Peyer's patch (tissue), 4 donors: ENCODE measurements at regions not wholly inside any gene's neighbourhood (a gene's known extent, or its start where the extent isn't known, plus 50 kb on each side); places are given as distances from the start of the nearest gene placed in this dataset.
"Not testable (repeated sequence)": the region's sequence is repeated elsewhere in the genome, so short reads cannot be mapped to it uniquely, and the experiment has no call there.

Experiments
- POLR2A ChIP-seq, 2 donors: fragments of 450-650 bp; IDR thresholded peaks; one replicate each; pipeline ENCODE4 v1.5.1; 2017; ENCODE audit warnings: antibody characterized with exemption in 2 of 2, mild to moderate bottlenecking in 2 of 2, moderate library complexity in 2 of 2
- TF ChIP-seq, protein P1 (sequence below), 6 experiments: fragments of 450-650 bp in 4 of 6; fragments of 200-600 bp in 2 of 6; sonication (generic) in 1 of 6; IDR thresholded peaks; one replicate each; pipeline ENCODE4 v1.5.1; 2017 to 2019; ENCODE audit warnings: antibody characterized with exemption in 6 of 6, mild to moderate bottlenecking in 3 of 6, moderate library complexity in 1 of 6

DNA sequence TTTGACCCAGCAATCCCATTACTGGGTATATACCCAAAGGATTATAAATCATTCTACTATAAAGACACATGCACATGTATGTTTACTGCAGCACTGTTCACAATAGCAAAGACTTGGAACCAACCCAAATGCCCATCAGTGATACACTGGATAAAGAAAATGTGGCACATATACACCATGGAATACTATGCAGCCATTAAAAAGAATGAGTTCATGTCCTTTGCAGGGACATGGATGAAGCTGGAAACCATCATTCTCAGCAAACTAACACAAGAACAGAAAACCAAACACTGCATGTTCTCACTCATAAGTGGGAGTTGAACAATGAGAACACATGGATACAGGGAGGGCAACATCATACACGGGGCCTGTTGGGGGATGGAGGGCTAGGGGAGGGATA is 104.3 kb downstream of the ANKRD18B start:
- TF ChIP-seq, protein P1, sequence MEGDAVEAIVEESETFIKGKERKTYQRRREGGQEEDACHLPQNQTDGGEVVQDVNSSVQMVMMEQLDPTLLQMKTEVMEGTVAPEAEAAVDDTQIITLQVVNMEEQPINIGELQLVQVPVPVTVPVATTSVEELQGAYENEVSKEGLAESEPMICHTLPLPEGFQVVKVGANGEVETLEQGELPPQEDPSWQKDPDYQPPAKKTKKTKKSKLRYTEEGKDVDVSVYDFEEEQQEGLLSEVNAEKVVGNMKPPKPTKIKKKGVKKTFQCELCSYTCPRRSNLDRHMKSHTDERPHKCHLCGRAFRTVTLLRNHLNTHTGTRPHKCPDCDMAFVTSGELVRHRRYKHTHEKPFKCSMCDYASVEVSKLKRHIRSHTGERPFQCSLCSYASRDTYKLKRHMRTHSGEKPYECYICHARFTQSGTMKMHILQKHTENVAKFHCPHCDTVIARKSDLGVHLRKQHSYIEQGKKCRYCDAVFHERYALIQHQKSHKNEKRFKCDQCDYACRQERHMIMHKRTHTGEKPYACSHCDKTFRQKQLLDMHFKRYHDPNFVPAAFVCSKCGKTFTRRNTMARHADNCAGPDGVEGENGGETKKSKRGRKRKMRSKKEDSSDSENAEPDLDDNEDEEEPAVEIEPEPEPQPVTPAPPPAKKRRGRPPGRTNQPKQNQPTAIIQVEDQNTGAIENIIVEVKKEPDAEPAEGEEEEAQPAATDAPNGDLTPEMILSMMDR (IDR thresholded peaks at IDR 0.05), result not testable (repeated sequence)
- not testable (repeated sequence) for TF ChIP-seq POLR2A (IDR thresholded peaks at IDR 0.05)
